GM12878 (cell line): ENCODE measurements at regions not wholly inside any gene's neighbourhood (a gene's known extent, or its start where the extent isn't known, plus 50 kb on each side); places are given as distances from the start of the nearest gene placed in this dataset.

ENCODE experiments used
- ETV6 ChIP-seq, 2 experiments: fragments of 450-650 bp in 1 of 2; IDR thresholded peaks in 1 of 2; conservative IDR thresholded peaks in 1 of 2; 2 replicates each; pipeline ENCODE4 v1.6.1; 2014; ENCODE audit warnings: antibody characterized with exemption in 1 of 2, borderline replicate concordance in 1 of 2, low read depth in 1 of 2, mild to moderate bottlenecking in 1 of 2, moderate library complexity in 1 of 2
- FOXM1 ChIP-seq: IDR thresholded peaks from 2 replicates; pipeline ENCODE4 v1.6.1; 2012; ENCODE audit warnings: low read depth, mild to moderate bottlenecking, inconsistent platforms, low read length, moderate library complexity
- HCFC1 ChIP-seq: fragments of 150-350 bp; IDR thresholded peaks from 2 replicates; pipeline ENCODE4 v1.6.1; 2014; ENCODE audit warnings: low read length
- IRF3 ChIP-seq: fragments of 450-650 bp; IDR thresholded peaks from 2 replicates; pipeline ENCODE4 v1.6.1; 2014; ENCODE audit warnings: mild to moderate bottlenecking
- IRF4 ChIP-seq: IDR thresholded peaks from 2 replicates; pipeline ENCODE4 v1.6.1; 2011; ENCODE audit warnings: low read depth, low read length
- POLR2A ChIP-seq: IDR thresholded peaks from 2 replicates; pipeline ENCODE4 v1.6.1; 2011; ENCODE audit warnings: low read depth, mild to moderate bottlenecking, low read length
- ZNF274 ChIP-seq: IDR thresholded peaks from one replicate; pipeline ENCODE4 v1.8.0; 2011; ENCODE audit not compliant: insufficient read length, insufficient read depth
- TF ChIP-seq, protein P1 (sequence below): IDR thresholded peaks from 2 replicates; pipeline ENCODE4 v1.6.1; 2012; ENCODE audit warnings: low read depth, low read length, improper control_type of control experiment
- TF ChIP-seq, protein P2 (sequence below), 3 experiments: IDR thresholded peaks in 2 of 3; conservative IDR thresholded peaks in 1 of 3; 2 replicates each; pipeline ENCODE4 v1.5.1; 2011; ENCODE audit warnings: low read depth in 3 of 3, low read length in 3 of 3, mild to moderate bottlenecking in 3 of 3, control low read depth in 2 of 3, moderate library complexity in 2 of 3, inconsistent platforms in 1 of 3, mixed read lengths in 1 of 3; ENCODE audit not compliant: control insufficient read depth in 2 of 3, insufficient read depth in 1 of 3; ENCODE audit errors: extremely low read depth in 1 of 3
- TF ChIP-seq, protein P3 (sequence below): IDR thresholded peaks from 2 replicates; pipeline ENCODE4 v1.6.1; 2012; ENCODE audit warnings: mild to moderate bottlenecking, low read depth, low read length

DNA sequence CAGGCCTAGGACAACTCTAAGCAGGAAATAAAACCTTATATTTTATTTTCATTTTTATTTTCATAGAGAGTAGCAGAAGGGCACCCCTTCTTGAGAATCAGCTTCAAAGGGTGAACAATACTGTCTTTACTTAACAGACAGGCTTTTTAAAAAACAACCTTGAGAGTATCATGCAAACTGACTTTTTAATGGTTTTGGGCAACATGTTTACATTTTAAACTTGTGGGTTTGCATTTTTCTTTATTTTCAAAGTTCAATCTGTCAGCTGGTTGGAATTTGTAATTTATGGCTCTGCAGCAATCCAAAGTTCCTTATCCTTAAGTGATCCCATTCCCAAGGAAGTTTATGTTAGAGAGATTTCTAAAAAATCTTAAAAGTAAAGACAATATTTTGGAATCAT is 392.3 kb upstream of the ADAMTS5 start:
- TF ChIP-seq, protein P1, sequence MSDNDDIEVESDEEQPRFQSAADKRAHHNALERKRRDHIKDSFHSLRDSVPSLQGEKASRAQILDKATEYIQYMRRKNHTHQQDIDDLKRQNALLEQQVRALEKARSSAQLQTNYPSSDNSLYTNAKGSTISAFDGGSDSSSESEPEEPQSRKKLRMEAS: no peak
- TF ChIP-seq HCFC1 (no peak), ETV6 (conservative IDR thresholded peaks at IDR 0.05 in 1 of 2, IDR thresholded peaks at IDR 0.05 in 1 of 2; ENCODE audit: borderline replicate concordance in 1 of 2, low read depth in 1 of 2) (no peak), ZNF274 (no peak), FOXM1 (no peak), POLR2A (no peak), IRF4 (no peak), IRF3 (no peak)
- TF ChIP-seq, protein P2, sequence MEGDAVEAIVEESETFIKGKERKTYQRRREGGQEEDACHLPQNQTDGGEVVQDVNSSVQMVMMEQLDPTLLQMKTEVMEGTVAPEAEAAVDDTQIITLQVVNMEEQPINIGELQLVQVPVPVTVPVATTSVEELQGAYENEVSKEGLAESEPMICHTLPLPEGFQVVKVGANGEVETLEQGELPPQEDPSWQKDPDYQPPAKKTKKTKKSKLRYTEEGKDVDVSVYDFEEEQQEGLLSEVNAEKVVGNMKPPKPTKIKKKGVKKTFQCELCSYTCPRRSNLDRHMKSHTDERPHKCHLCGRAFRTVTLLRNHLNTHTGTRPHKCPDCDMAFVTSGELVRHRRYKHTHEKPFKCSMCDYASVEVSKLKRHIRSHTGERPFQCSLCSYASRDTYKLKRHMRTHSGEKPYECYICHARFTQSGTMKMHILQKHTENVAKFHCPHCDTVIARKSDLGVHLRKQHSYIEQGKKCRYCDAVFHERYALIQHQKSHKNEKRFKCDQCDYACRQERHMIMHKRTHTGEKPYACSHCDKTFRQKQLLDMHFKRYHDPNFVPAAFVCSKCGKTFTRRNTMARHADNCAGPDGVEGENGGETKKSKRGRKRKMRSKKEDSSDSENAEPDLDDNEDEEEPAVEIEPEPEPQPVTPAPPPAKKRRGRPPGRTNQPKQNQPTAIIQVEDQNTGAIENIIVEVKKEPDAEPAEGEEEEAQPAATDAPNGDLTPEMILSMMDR (IDR thresholded peaks at IDR 0.05 in 2 of 3, conservative IDR thresholded peaks at IDR 0.05 in 1 of 3; ENCODE audit: control insufficient read depth in 2 of 3, extremely low read depth in 1 of 3, insufficient read depth in 1 of 3, low read depth in 3 of 3, low read length in 3 of 3): no peak
- TF ChIP-seq, protein P3, sequence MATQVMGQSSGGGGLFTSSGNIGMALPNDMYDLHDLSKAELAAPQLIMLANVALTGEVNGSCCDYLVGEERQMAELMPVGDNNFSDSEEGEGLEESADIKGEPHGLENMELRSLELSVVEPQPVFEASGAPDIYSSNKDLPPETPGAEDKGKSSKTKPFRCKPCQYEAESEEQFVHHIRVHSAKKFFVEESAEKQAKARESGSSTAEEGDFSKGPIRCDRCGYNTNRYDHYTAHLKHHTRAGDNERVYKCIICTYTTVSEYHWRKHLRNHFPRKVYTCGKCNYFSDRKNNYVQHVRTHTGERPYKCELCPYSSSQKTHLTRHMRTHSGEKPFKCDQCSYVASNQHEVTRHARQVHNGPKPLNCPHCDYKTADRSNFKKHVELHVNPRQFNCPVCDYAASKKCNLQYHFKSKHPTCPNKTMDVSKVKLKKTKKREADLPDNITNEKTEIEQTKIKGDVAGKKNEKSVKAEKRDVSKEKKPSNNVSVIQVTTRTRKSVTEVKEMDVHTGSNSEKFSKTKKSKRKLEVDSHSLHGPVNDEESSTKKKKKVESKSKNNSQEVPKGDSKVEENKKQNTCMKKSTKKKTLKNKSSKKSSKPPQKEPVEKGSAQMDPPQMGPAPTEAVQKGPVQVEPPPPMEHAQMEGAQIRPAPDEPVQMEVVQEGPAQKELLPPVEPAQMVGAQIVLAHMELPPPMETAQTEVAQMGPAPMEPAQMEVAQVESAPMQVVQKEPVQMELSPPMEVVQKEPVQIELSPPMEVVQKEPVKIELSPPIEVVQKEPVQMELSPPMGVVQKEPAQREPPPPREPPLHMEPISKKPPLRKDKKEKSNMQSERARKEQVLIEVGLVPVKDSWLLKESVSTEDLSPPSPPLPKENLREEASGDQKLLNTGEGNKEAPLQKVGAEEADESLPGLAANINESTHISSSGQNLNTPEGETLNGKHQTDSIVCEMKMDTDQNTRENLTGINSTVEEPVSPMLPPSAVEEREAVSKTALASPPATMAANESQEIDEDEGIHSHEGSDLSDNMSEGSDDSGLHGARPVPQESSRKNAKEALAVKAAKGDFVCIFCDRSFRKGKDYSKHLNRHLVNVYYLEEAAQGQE: no peak
